NCI-H128 (cell line): ENCODE measurements at regions not wholly inside any gene's neighbourhood (a gene's known extent, or its start where the extent isn't known, plus 50 kb on each side); places are given as distances from the start of the nearest gene placed in this dataset.

Experiments
- DNase-seq: peaks from one replicate; lab custom pipeline; 2025; ENCODE audit not compliant: unreplicated experiment; lab: John Stamatoyannopoulos, UW

- DNase-seq, result no peak
These were observed 232.6 kb downstream of the EFNB2 start for GRCh38 chr13:106302843-106303242.

- no peak for DNase-seq
These were observed 233.5 kb downstream of the EFNB2 start for GRCh38 chr13:106302011-106302410.

GRCh38 chr13:106299621-106300020 lies 235.8 kb downstream of the EFNB2 start:
- no peak for DNase-seq

- DNase-seq, result no peak
These were observed 238.2 kb downstream of the EFNB2 start for GRCh38 chr13:106297283-106297682.

- DNase-seq, result no peak
These were observed 238.7 kb downstream of the EFNB2 start for GRCh38 chr13:106296723-106297122.

- no peak for DNase-seq
These were observed 239.5 kb downstream of the EFNB2 start for GRCh38 chr13:106295971-106296370.

GRCh38 chr13:106291006-106291405 lies 244.5 kb downstream of the EFNB2 start:
- DNase-seq, result no peak

GRCh38 chr13:106287351-106287750 lies 248.1 kb downstream of the EFNB2 start:
- DNase-seq, result no peak

GRCh38 chr13:106286811-106287210 lies 248.7 kb downstream of the EFNB2 start:
- no peak for DNase-seq

GRCh38 chr13:106284358-106284757 lies 251.1 kb downstream of the EFNB2 start:
- DNase-seq, result no peak

- DNase-seq, result no peak
These were observed 254.0 kb downstream of the EFNB2 start for GRCh38 chr13:106281426-106281825.

GRCh38 chr13:106277484-106278154 lies 257.8 kb downstream of the EFNB2 start:
- DNase-seq, result no peak

- DNase-seq, result no peak
These were observed 258.6 kb downstream of the EFNB2 start for GRCh38 chr13:106276876-106277275.

- no peak for DNase-seq
These were observed 259.9 kb downstream of the EFNB2 start for GRCh38 chr13:106275446-106276032.

GRCh38 chr13:106274551-106275203 lies 260.8 kb downstream of the EFNB2 start:
- DNase-seq, result no peak

- no peak for DNase-seq
These were observed 271.7 kb downstream of the EFNB2 start for GRCh38 chr13:106263801-106264200.

- DNase-seq, result no peak
These were observed 272.6 kb downstream of the EFNB2 start for GRCh38 chr13:106262886-106263285.

- no peak for DNase-seq
These were observed 274.0 kb downstream of the EFNB2 start for GRCh38 chr13:106261450-106261849.

- DNase-seq, result no peak
These were observed 275.1 kb downstream of the EFNB2 start for GRCh38 chr13:106260352-106260751.

GRCh38 chr13:106259928-106260327 lies 275.5 kb downstream of the EFNB2 start:
- DNase-seq, result no peak

GRCh38 chr13:106246666-106247188 lies 288.7 kb downstream of the EFNB2 start:
- no peak for DNase-seq

- DNase-seq, result no peak
These were observed 289.2 kb downstream of the EFNB2 start for GRCh38 chr13:106246242-106246641.
